HG02870 (cell line): ENCODE measurements at regions not wholly inside any gene's neighbourhood (a gene's known extent, or its start where the extent isn't known, plus 50 kb on each side); places are given as distances from the start of the nearest gene placed in this dataset.

Source experiments
- ATAC-seq: cut with Tn5 transposase; IDR thresholded peaks from one replicate; pipeline ENCODE4 v1.9.1; 2021; ENCODE audit warnings: mild to moderate bottlenecking, moderate library complexity; ENCODE audit not compliant: unreplicated experiment

DNA sequence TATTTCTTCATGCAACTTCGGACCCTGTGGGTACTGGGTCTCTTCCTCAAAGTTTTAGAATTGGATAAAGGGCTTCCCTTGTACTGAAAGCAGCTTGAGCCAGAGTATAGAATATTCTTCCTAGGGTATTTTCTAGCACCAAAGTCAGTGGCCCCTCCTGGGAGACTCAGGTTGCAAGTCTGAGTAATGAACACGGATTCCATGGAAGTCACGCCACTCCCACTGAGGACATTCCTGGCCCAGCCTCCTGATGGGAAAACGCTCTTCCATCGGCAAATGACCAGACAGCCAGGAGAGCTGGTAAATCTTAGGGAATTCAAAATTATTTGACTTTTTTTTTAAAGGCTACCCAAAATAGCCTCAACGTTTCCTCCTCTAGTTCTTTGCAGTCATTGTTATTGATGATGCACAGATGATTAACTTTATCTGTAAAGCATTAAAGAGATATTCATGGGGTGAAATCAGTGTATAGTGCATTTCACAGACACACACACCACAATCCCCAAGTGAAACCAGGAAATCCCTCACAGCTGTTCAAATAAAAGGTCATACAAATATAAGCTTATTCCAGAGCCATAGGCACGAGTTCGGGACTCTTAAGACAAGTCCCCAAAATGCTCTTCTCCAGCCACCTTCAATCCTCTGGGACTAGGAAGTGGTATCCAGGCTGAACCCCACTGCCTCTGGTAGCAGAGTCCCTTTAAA lies 248.8 kb downstream of the SOD2 start:
- no peak for ATAC-seq

DNA sequence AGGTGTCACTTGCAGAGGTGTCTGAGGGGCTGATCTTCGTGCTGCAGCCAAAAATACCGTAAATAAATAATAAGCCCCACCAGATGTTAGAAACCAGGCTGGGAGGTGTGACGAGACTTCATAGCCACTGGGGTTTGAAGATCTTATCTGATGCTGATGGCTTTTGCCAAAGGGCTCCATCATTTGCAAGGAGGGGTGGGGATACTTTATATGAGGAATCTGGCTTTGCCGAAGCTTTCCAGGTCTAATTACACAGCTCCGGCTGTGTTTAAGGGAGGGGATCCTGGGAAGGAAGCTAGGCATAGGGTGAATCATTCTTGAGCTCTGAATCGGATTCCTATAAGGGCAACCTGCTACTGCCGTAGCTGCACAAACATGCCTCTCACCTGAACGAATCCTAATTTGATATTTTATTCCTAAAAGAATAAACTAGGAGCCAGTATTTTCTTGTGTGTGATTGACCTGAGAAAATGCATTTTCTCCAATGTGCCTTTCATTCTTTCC lies 249.6 kb downstream of the SOD2 start:
- ATAC-seq, result no peak

DNA sequence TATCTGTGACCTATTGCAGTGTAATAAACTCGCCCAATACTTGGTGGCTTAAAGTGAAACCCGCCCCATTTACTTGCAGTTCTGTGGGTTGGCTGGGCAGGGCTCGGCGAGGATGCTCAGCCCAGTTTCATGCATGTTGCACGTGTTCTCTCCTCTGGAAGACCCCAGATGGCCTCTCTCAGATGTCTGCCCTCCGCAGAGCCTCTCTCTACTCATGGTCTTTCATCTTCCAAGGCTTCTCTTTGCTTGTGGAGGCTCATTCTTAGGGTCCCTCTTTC lies 251.4 kb downstream of the SOD2 start:
- ATAC-seq, result no peak

DNA sequence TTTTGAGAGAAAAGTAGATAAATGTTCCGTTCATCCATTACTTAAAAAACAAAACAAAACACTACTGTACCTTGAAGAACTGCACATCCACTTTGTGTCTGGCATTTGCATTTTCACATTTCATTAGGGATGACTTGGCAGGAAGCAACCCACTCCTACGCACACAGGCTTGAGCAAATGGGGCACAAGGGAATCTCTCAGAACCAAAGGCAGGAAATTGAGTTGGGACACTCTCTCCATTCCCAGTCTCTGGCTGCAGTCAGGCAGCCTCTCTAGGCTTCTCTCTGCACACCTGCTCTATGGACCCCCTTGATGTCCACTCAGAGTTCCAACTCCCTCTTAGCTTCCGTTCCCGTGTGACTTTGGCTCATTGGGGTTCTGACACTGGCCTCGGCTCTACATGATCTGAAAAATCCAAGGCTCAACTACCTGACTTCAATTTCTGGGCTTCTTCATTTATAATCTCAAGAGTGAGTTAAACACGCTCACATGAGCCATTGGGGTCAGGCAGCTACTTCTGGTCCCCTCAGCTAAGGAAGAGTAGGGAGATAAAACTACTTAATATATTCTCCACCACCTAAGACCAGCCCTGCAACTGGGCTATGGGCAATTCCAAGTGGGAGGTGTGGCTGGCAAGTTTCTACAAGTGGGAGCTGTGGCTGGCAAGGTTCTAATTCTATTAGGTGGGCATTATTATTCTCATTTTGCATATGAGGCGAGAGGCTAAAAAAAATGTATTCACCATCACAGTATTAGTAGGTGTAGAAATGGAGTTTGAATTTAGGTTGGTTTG lies 251.9 kb downstream of the SOD2 start:
- ATAC-seq, result no peak

DNA sequence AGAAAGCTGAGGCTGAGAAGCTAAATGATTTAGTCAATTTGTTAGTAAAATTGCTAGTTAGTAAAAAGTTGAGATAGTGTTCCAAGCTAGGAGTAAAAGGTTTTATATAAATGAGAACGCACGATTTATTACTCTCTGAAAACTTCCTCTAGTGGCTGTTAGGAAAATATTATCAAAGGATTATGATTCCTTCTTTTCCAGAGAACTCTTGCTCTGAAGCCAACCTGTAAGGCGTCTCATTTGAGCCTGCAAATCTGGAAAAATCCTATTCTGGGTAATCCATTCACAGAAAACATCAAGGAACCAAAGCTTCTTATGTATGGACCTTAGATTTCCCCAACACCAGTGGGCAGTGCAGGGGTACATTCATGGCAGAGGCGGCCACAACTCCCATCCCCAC lies 252.7 kb downstream of the SOD2 start:
- no peak for ATAC-seq

DNA sequence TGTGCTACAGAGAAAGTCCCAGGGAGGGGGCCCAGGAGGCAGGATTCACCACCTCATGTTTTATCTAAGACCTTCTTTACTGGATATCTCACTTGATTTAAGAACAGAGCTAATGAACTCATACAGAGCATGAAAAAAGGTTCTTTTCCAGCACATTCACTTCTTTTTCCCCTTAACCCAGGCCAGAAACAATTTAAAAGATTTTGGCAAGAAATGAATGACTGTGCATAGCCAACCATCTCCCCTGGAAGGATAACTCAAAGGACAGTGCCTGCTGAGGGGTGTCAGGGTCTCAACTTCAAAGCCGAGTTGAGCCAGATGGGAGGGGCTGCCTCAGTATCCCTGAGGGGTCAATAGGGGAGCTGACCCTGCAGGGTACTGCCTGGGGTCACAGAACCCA lies 253.4 kb downstream of the SOD2 start:
- ATAC-seq, result no peak

DNA sequence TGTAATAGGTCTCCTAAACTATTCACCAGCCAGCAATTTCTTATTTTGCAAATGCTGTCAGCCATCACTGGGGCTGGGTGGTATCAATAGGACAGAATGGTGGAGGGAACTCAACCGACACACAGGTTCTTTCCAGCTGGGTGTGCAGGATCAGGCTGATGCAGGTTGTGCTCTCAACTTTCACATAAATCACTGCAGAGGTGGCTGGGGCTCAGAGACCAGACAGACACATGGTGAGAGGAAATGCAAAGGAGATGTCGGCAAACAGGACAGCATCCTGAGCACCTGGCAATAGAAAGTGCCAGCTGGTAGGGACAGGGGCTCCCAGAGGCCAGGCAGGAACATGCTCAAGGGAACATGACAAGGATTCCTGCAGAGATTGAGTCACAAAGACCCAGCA lies 254.9 kb downstream of the SOD2 start:
- ATAC-seq, result no peak

DNA sequence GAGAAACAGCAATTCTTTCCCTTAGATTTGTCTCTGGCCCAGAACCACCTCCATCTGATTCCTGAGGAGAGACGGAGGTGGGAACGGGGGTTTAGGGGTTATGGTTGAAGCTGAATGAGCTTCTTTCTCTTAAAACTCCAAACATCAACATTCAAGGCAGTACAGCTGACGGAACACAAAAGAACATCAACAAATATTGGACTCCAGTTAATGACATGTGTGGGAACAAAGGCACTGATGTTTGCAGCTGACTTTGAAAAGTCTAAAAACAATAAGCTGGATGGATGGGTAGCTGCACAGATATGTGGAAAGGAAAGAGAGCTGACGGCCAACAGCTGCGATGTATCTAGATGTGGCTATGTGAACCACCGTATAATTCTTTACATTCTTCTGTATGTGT lies 256.5 kb downstream of the SOD2 start:
- no peak for ATAC-seq

DNA sequence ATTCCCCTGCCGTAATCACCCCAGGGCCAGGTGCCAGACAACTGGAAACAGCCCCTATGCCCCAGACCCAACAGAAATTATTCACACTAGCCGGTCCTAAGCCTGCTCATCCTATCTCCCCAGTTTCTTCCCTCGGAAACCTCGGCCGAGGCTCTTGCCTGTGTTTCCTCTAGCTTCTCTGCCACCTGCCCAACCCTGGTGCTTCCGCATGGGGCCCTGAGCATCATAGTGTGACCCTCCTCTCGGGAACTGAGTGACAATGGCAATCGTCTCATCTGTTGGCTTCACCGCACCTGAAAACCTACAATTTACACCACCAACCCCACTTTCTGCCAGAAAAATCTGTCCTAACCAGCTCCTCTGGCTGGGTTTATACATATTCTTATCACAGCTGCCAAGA lies 257.3 kb downstream of the SOD2 start:
- no peak for ATAC-seq

DNA sequence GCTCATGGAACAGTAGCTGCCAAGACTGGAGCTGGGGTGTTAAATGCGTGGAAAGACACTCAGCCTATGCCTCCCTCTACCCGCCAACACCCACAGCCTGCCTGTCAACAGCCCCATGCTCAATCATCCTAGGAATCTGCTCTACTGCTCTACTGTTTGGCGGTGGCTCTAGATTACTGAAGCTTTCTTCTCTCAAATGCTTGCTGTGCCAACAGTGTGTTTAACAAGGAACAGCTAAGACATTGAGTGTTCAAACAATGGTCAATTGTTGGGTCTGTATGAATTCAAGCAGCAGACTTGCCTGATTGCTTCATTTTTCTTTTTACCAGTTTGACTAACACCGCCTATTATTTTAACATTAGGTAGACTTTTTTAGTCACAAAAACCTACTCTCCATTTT lies 258.6 kb downstream of the SOD2 start:
- ATAC-seq, result no peak

DNA sequence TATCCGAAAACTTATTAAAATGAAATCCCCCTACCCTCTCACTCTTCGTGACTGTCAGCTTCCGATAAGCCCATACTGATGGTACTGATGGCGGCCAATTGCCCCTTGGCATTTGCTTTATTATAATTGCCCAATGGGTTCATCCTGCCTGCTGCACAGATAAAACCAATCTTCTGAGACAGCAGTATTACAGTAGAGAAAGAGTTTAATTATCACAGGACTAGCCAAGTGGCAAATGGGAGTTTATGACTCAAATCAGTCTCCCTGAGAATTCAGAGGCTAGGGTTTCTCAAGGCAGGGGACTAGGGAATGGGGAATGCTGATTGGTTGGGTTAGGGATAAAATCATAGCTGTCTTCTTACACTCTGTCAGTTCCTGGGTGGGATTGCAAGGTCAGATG lies 259.5 kb downstream of the SOD2 start:
- no peak for ATAC-seq

DNA sequence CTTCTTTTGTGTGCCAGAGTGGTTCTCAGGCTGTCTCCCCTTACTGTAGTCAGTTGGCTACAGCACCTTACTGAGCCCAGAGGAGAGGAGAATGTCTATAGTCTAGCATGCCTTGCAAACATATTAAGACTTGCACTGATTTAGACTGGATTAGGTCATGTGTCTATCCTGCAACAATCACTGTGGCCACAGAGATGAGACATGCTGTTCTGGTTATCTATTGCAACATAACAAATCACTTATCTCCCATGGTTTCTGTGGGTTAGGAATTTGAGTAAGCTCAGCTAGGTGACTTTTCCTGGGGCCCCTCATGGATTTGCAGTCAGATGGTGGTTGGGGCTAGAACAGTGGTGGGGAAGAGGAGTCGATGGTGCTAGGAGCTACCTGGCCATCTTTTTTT lies 261.3 kb downstream of the SOD2 start:
- ATAC-seq, result no peak

DNA sequence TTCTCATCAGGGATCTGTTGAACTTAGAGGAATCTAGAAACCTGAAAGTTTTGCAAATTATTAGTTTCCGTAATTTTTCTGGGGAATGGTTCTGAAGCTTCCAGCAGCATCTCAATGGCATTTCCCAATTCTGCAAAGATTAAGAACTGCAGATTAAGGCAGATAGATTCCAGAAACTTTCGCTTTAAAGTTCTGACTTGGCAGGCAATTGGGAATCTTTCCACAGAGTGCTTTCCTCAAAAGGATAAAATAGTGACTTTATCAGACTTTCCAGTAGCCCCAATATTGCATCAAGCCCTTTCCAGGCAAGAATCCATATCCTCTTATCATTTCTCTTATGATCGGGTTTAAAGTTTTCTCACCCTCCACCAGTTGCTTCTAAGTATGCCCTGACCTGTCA lies 261.1 kb downstream of the FNDC1 start:
- no peak for ATAC-seq

DNA sequence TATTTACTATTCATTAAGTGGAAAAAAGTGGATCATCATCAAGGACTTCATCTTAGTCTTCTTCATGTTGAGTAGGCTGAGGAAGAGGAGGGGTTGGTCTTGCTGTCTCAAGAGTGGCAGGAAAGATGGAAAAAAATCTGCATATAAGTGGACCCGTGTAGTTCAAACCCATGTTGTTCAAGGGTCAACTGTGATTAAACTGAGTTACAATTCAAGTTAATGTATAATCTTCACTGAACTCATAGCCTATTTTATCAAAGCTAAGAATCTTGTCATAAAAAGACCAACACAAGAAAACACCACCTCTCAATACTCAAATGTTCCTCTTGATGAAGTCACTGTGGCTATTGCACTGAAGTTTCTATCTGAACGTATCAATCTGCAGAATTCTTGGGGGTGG lies 260.2 kb downstream of the FNDC1 start:
- ATAC-seq, result no peak

DNA sequence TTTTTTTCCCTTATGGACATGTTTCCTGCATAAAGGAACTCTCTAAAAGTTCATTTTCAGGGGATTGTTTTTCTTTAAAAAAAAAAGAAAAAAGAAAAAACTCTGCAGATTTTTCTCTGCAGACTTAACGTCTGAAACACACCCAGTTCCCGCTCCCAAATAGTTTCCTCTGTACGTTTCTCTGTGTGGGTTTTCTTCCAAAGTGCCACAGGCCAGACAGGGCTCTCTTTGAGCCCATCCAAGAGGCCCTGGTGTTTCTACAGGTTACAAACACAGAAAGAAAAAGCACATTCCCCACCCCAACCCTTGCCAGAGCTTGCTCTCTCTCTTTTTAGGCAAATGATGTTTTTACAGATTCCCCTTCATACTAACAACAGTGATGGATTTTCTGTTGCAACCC lies 258.6 kb downstream of the FNDC1 start:
- ATAC-seq, result no peak

DNA sequence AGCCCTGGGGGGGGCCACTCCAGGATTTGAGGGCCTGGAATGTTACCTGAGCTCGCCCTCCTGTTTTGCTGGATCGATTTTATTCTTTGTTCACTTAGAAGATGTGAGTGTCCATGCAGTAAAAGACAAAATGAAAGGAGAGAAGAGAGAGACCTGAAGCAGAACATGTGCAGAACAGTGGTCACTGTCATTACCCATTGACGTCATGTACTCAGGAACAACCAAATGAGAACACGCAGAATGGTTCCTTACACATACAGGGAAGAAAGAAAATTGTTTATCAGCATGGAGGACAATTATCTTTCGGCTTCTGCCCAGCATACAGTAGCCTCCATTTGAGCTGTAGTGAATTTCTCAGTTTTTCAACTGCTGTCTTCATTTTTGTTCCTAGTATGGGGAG lies 258.1 kb downstream of the FNDC1 start:
- ATAC-seq, result no peak

DNA sequence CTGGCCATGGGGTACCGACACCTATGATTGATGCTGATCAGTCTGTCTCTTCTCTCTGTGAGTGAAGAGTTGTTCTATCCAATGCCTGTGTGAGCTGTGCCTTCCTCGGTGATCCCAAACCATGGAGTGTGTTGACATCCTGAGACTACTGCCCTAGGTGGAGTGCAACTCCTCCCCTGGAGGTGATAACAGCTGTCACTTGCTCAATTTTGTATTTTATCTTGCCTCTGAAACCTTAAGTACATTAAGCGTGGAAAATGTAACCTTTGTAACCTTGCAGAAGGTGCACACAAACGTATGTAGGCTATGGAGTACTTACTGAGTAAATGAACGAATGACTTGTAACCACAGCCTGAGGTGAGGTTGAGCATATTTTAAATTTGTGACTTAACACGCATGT lies 256.2 kb downstream of the FNDC1 start:
- ATAC-seq, result no peak

DNA sequence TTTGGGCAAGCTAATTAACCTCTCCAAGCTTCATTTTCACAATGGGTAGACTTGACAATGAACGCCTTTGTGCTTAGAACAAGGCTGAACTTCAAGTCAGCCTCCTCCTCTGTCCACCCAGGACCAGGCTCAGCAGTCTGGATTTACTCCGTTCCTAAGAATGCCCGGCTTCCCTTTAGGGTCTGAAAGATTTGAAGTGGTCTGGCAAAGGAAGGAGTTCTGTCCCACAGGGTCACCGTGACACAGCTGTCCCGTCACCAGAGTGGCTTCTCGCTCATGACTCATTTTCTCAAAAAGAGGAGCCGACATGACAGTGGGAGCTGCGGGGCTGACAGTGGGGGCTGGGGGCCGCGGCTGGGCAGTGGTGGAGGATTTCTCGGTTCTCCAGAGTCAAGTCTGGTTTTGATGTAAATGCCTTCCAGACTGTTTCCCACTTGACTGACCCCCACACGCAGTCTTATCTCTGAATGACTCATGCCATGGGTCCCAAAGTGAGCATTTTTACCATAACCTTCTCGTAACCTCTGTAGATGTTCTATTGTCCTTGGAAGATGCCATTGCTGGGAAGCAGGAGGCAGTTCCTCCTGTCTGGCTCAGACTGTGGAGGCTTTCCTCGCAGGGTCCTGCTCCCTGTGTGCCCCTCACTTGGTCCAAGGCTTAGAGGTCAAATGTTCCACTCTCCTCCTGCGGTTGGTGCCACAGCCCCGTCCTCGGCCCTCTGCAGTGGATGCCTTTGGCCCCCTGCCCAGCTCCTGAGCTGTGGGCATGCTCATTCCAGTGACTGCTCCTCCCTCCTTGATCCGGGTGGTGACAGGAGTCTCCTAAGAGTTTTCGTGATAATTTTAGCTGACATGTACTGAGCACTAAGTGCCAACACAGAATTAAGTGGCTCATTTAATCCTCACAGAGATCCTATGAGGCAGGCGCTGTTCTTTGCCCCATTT lies 253.1 kb downstream of the FNDC1 start:
- ATAC-seq, result no peak

DNA sequence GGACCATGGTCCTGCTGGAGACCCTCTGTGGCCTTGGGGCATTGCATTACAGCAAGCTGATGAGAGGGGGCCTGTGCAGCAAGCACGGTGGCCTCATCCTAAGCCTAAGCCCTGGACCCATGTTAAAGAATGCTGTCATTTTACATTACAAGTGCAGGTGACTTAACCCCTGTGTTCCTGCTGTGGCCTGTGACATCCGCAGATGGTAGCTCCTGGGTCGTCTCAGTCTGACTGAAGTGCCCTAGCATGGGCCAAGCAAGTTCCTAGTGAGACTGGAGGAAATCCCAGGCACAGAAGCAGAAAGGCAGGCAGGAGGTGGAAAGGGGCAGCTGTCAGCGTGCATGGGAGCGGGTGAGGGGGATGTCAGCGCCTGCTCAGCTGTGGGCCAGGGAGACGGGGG lies 252.4 kb downstream of the FNDC1 start:
- ATAC-seq, result no peak

DNA sequence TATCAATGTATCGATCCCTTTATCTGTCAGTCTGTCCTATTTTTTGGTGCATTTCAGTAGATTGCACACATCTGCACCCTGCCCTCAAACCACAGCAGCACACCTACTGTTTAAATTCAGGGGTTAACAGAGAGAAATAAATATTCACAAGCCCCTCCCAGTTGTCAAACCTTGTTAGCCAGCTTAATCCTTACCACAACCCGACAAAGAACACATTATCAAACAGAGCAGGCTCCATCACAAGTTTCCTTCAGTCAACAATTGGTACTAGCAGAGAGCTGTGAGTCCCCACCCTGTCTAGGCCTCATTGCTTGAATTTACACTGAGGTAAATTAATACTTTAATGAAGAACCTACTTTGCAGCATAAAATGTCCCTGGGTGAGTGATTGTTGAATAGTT lies 249.8 kb downstream of the FNDC1 start:
- no peak for ATAC-seq

DNA sequence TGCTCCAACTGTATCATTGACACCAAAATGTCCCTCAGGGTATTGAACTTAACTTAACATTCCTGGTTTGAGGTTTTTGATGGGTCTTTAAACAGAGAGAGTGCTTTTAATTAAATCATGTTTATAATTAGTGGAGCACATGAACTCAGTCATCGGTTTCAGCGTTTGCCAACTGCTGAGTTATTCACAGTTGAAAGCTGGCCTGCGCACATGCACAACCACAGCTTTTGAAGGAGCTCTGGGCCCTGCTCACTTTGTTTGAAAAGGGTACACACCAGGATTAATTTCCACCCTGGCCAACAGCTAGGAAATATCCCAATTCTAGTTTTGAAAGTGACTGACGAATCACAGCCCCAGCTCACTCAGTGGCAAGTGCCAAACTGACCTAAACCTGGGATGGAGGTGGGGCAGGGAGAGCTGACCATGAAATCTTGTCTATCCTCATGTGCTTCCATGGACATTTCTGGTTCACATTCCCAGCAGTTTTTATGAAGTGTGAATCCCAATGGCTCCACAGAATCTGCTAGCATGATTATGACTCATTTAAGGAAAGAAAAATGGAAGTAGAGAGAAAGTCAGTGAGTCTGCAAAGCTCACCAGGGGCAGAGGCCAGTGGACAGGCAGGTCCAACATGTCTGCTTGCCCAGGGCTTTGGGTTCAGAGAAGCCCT lies 247.8 kb downstream of the FNDC1 start:
- no peak for ATAC-seq
